Stimulated activated CD4-positive, alpha-beta T cell treated with anti-CD3 and anti-CD28 coated beads, Interleukin-12 subunit alpha, Interleukin-12 subunit beta, amount 100 ng/mL, for 24 hours (primary cell): ENCODE measurements at regions not wholly inside any gene's neighbourhood (a gene's known extent, or its start where the extent isn't known, plus 50 kb on each side); places are given as distances from the start of the nearest gene placed in this dataset.
"Not testable (repeated sequence)": the region's sequence is repeated elsewhere in the genome, so short reads cannot be mapped to it uniquely, and the experiment has no call there.

ENCODE experiments used
- DNase-seq, 2 experiments: peaks; one replicate each; pipeline ENCODE4 v3.0.0-alpha.2; 2020; ENCODE audit warnings: low read depth in 2 of 2

- DNase-seq, result no peak
Observed at GRCh38 chr12:47610686-47611252, 95.1 kb downstream of the RPAP3 start.

GRCh38 chr12:47609806-47610205 lies 96.0 kb downstream of the RPAP3 start:
- no peak for DNase-seq

GRCh38 chr12:47608671-47609070 lies 97.2 kb downstream of the RPAP3 start:
- DNase-seq, result not testable (repeated sequence)

GRCh38 chr12:47604221-47604873 lies 101.5 kb downstream of the RPAP3 start:
- DNase-seq, result no peak

- DNase-seq, result no peak
Observed at GRCh38 chr12:47602949-47603558, 102.8 kb downstream of the RPAP3 start.

- DNase-seq, result no peak
Observed at GRCh38 chr12:47602325-47602724, 103.5 kb downstream of the RPAP3 start.

- DNase-seq, result no peak
Observed at GRCh38 chr12:47601071-47601470, 104.8 kb downstream of the RPAP3 start.

- DNase-seq, result no peak
Observed at GRCh38 chr12:47591795-47592194, 114.0 kb downstream of the RPAP3 start.

- no peak for DNase-seq
Observed at GRCh38 chr12:47591361-47591791, 114.5 kb downstream of the RPAP3 start.

- no peak for DNase-seq
Observed at GRCh38 chr12:47590771-47591360, 115.0 kb downstream of the RPAP3 start.

- no peak for DNase-seq
Observed at GRCh38 chr12:47586952-47587669, 118.7 kb downstream of the RPAP3 start.

- DNase-seq, result no peak
Observed at GRCh38 chr12:47585507-47585906, 120.3 kb downstream of the RPAP3 start.

GRCh38 chr12:47578836-47579235 lies 127.0 kb downstream of the RPAP3 start:
- no peak for DNase-seq

GRCh38 chr12:47577206-47577989 lies 128.4 kb downstream of the RPAP3 start:
- no peak for DNase-seq

- DNase-seq, result no peak
Observed at GRCh38 chr12:47576289-47576945, 129.4 kb downstream of the RPAP3 start.

GRCh38 chr12:47574252-47575021 lies 131.4 kb downstream of the RPAP3 start:
- DNase-seq, result no peak

- no peak for DNase-seq
Observed at GRCh38 chr12:47573146-47573659, 132.6 kb downstream of the RPAP3 start.

GRCh38 chr12:47570151-47570550 lies 135.7 kb downstream of the RPAP3 start:
- DNase-seq, result no peak

GRCh38 chr12:47562201-47562600 lies 143.6 kb downstream of the RPAP3 start:
- DNase-seq, result no peak

- DNase-seq, result no peak
Observed at GRCh38 chr12:47561746-47562145, 144.1 kb downstream of the RPAP3 start.
